MM.1S (cell line): ENCODE measurements at regions not wholly inside any gene's neighbourhood (a gene's known extent, or its start where the extent isn't known, plus 50 kb on each side); places are given as distances from the start of the nearest gene placed in this dataset.

Source experiments
- DNase-seq: peaks from one replicate; pipeline ENCODE4 v3.0.0-alpha.2; 2015
- H2AFZ ChIP-seq: fragments of 300-600 bp; sonication (generic); 2 replicates; pipeline ENCODE4 v1.6.0; 2016; ENCODE audit warnings: antibody characterized with exemption, low read length
- H3F3A ChIP-seq: fragments of 300-600 bp; sonication (generic); 2 replicates; pipeline ENCODE4 v1.6.1; 2016; ENCODE audit warnings: mild to moderate bottlenecking, antibody characterized with exemption, low read length, moderate library complexity, mixed read lengths; ENCODE audit not compliant: insufficient read depth
- H3K27ac ChIP-seq: fragments of 300-600 bp; sonication (generic); 2 replicates; pipeline ENCODE4 v1.5.1; 2016; ENCODE audit warnings: mild to moderate bottlenecking, low read length
- H3K27me3 ChIP-seq: fragments of 300-600 bp; sonication (generic); replicated peaks from 2 replicates; pipeline ENCODE4 v1.6.0; 2016; ENCODE audit warnings: low read length; ENCODE audit not compliant: insufficient read depth
- H3K36me3 ChIP-seq: fragments of 300-600 bp; sonication (generic); replicated peaks from 2 replicates; pipeline ENCODE4 v1.6.1; 2016; ENCODE audit warnings: mild to moderate bottlenecking, low read length, mixed read lengths; ENCODE audit not compliant: insufficient read depth
- H3K4me1 ChIP-seq: fragments of 300-600 bp; sonication (generic); 2 replicates; pipeline ENCODE4 v1.6.1; 2016; ENCODE audit warnings: low read length, mixed read lengths
- H3K4me2 ChIP-seq: fragments of 300-600 bp; sonication (generic); 2 replicates; pipeline ENCODE4 v1.6.0; 2016; ENCODE audit warnings: low read depth, low read length
- H3K4me3 ChIP-seq: fragments of 300-600 bp; sonication (generic); 2 replicates; pipeline ENCODE4 v1.5.1; 2016; ENCODE audit warnings: low read length, mixed read lengths
- H3K79me2 ChIP-seq: fragments of 300-600 bp; sonication (generic); 2 replicates; pipeline ENCODE4 v1.6.1; 2016; ENCODE audit warnings: mixed run types, low read length, mixed read lengths
- H3K9ac ChIP-seq: fragments of 300-600 bp; sonication (generic); 2 replicates; pipeline ENCODE4 v1.6.1; 2016; ENCODE audit warnings: low read length, mixed read lengths
- H3K9me2 ChIP-seq: fragments of 300-600 bp; sonication (generic); replicated peaks from 2 replicates; pipeline ENCODE4 v1.6.1; 2016; ENCODE audit warnings: mild to moderate bottlenecking, low read length, mixed read lengths; ENCODE audit not compliant: insufficient read depth
- H3K9me3 ChIP-seq: fragments of 300-600 bp; sonication (generic); replicated peaks from 2 replicates; pipeline ENCODE4 v1.6.1; 2016; ENCODE audit warnings: mild to moderate bottlenecking, low read length, mixed read lengths; ENCODE audit not compliant: insufficient read depth
- H4K20me1 ChIP-seq: fragments of 300-600 bp; sonication (generic); 2 replicates; pipeline ENCODE4 v1.6.1; 2016; ENCODE audit warnings: mild to moderate bottlenecking, low read length, moderate library complexity, mixed read lengths; ENCODE audit not compliant: insufficient read depth
- EZH2 ChIP-seq: fragments of 300-600 bp; sonication (generic); optimal IDR thresholded peaks from 2 replicates; pipeline ENCODE3; 2017; ENCODE audit warnings: low read depth, mild to moderate bottlenecking, antibody characterized with exemption, low read length, mixed read lengths
- EZH2phosphoT487 ChIP-seq: fragments of 300-600 bp; sonication (generic); IDR thresholded peaks from 2 replicates; pipeline ENCODE4 v1.6.1; 2018; ENCODE audit warnings: antibody characterized with exemption, low read length
- TF ChIP-seq, protein P1 (sequence below): fragments of 300-600 bp; sonication (generic); IDR thresholded peaks from 2 replicates; pipeline ENCODE4 v1.5.1; 2016; ENCODE audit warnings: antibody characterized with exemption, low read length, mixed read lengths

DNA sequence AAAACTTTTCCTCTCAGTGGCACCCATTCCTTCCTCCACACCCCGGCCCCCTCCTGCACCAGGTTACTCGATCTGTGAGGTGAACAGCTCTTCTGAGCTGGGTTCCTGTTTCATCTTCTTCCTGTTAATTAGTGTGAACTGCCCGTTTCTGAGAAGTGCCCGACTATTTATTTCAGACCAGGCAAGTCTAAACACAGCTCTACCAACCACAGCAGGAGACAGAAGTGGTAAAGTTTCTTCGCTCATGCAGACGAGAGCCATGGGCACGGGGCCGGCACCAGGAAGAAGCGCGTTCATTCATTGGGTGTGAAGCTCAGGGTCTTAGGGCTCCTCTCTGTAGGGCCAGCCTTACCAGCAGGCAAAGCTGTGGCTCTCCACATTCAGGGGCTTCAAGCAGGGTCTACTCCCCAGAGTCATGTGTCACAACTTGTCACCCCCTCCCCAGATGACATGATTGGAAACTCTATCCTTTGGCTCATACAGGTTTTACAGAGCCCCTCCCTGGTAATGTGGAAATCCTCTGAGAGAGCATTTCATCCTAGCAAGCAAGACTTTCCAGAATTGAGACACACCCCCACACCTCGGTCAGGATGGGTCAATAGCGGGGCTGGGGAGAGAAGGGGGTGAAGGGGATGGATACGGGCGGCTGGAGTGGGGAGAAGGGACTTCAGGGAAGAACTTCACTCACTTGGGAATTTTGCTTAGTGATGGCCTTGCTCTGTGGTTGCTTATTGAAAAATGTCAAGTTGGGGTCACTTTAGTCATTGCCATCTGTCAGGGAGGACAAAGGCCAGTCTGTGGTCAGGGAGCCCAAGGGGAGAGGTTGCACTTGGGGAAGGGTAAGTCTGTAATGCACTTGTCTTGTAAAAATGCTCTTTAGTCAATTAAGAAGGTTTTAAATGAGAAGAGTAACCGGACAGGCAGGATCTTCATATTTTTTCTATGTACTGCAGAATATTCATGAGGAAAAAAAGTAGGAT, 121.6 kb upstream of the TRIM2 start:
- no peaks in the 10 kb centered on the region for H3K9me3 ChIP-seq
- peaks cover 12% of the 10 kb centered on the region for H3K4me1 ChIP-seq
- H4K20me1 ChIP-seq, result no peaks in the 10 kb centered on the region
- no peaks in the 10 kb centered on the region for H3K36me3 ChIP-seq
- H2AFZ ChIP-seq, result peak overlapping the region; percentile 68
- H3K9me2 ChIP-seq, result no peaks in the 10 kb centered on the region
- no peak overlapping the region for H3K9ac ChIP-seq
- H3K4me2 ChIP-seq, result peak overlapping the region; percentile 50; the same call in 1 of the 2 replicates
- no peak overlapping the region for H3K4me3 ChIP-seq
- H3K79me2 ChIP-seq, result no peaks in the 10 kb centered on the region
- H3K27me3 ChIP-seq, result no peaks in the 10 kb centered on the region
- no peak overlapping the region for H3K27ac ChIP-seq
- no peak for TF ChIP-seq EZH2
- TF ChIP-seq EZH2phosphoT487, result no peak
- TF ChIP-seq, protein P1, sequence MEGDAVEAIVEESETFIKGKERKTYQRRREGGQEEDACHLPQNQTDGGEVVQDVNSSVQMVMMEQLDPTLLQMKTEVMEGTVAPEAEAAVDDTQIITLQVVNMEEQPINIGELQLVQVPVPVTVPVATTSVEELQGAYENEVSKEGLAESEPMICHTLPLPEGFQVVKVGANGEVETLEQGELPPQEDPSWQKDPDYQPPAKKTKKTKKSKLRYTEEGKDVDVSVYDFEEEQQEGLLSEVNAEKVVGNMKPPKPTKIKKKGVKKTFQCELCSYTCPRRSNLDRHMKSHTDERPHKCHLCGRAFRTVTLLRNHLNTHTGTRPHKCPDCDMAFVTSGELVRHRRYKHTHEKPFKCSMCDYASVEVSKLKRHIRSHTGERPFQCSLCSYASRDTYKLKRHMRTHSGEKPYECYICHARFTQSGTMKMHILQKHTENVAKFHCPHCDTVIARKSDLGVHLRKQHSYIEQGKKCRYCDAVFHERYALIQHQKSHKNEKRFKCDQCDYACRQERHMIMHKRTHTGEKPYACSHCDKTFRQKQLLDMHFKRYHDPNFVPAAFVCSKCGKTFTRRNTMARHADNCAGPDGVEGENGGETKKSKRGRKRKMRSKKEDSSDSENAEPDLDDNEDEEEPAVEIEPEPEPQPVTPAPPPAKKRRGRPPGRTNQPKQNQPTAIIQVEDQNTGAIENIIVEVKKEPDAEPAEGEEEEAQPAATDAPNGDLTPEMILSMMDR, result no peak
- no peak for DNase-seq
- H3F3A ChIP-seq, result no peaks in the 10 kb centered on the region

DNA sequence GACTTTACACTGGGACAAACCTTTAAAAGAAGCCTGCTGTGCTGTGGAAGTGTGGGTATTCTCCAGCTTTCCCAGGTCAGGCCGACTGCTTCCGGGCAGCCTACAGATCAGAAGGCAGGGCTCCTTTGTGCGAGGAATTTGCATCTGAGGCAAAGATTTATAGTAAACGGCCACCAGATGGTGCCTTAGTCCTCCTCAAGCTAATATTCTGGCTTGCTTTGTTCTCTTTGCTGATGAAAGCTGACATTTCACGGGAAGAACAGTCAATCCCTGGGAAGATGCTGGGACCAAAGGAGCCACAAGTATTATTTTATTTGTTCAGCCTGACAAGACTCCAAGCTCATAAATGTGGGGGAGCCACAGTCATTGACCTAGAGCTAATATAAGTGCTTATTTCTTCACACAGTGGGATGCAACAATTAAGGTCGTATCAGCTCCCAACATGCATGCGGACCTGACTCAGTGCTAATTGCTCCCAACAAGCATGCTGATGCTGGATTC, 120.7 kb upstream of the TRIM2 start:
- TF ChIP-seq EZH2phosphoT487 (no peak), EZH2 (no peak)
- TF ChIP-seq, protein P1, result peak; percentile 67

DNA sequence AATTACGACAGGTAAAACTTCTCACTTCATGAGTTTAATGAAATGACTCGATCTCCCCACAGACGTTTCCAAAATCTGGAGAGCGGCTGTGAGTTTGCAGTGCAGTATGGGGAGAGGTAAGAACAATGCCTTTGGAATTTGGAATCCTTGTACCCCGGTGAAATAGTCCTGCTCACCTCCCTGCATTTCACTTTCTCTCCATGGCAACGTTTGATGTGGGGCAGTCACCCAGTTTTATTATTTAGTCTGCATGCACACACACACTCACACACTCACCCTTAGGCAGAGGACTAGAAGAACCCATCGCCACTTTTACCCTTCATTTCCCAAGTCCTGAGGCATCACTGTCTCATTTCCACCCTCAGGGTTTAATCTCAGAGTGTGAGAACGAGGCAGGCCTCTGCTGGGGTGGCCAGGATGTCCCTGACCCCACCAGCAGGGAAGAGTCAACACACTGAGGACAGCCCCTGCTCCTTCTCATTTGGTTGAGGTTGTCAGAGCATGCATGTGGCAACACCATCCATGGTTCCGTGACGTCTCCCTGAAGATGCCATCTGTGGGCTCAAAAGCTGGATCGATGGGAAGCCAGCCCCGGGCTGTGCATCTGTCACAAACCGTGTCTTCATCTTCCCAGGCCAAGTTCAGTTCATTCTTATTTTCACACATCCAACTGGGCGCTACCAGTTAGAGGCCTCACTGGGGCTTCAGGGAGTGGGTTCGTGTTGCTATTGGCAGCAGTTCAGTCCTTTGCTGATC, 119.8 kb upstream of the TRIM2 start:
- Histone ChIP-seq H3F3A (peaks cover 10% of the 10 kb centered on the region; the same call in 1 of the 2 replicates), H3K9me2 (no peaks in the 10 kb centered on the region), H3K27ac (no peak overlapping the region), H4K20me1 (no peaks in the 10 kb centered on the region), H3K4me3 (no peak overlapping the region), H3K27me3 (no peaks in the 10 kb centered on the region), H3K79me2 (no peaks in the 10 kb centered on the region), H3K4me1 (peaks cover 26% of the 10 kb centered on the region), H3K4me2 (no peak overlapping the region), H3K9ac (no peak overlapping the region), H3K36me3 (no peaks in the 10 kb centered on the region), H3K9me3 (no peaks in the 10 kb centered on the region), H2AFZ (no peak overlapping the region)
- TF ChIP-seq EZH2 (no peak), EZH2phosphoT487 (no peak)
- TF ChIP-seq, protein P1, result no peak
- no peak for DNase-seq

More for the DNA sequence above, 120.7 kb upstream of the TRIM2 start:
- Histone ChIP-seq H3K27ac (no peak overlapping the region), H3F3A (peaks cover 2% of the 10 kb centered on the region; the same call in 1 of the 2 replicates), H3K27me3 (no peaks in the 10 kb centered on the region), H3K9me3 (no peaks in the 10 kb centered on the region), H3K79me2 (no peaks in the 10 kb centered on the region), H2AFZ (peak overlapping the region; percentile 68), H3K4me3 (no peak overlapping the region), H3K9me2 (no peaks in the 10 kb centered on the region), H3K4me1 (peaks cover 18% of the 10 kb centered on the region), H3K36me3 (no peaks in the 10 kb centered on the region), H4K20me1 (no peaks in the 10 kb centered on the region), H3K9ac (no peak overlapping the region), H3K4me2 (peak overlapping the region; percentile 50)
- DNase-seq, result peak; percentile 72
